SU-DHL-6 (cell line): ENCODE measurements at regions not wholly inside any gene's neighbourhood (a gene's known extent, or its start where the extent isn't known, plus 50 kb on each side); places are given as distances from the start of the nearest gene placed in this dataset.
"Not testable (repeated sequence)": the region's sequence is repeated elsewhere in the genome, so short reads cannot be mapped to it uniquely, and the experiment has no call there.

Source experiments
- H2AFZ ChIP-seq: fragments of 200-600 bp; sonication (generic); 2 replicates; pipeline ENCODE4 v1.6.1; 2014; ENCODE audit warnings: low read depth, mild to moderate bottlenecking, moderate library complexity, mixed read lengths, antibody characterized with exemption, low read length; ENCODE audit not compliant: severe bottlenecking
- H3F3A ChIP-seq: fragments of 200-600 bp; shearing (Covaris generic); 2 replicates; pipeline ENCODE4 v1.6.0; 2016; ENCODE audit warnings: antibody characterized with exemption, mild to moderate bottlenecking; ENCODE audit not compliant: insufficient read depth
- H3K27ac ChIP-seq: fragments of 200-600 bp; sonication (generic); 2 replicates; pipeline ENCODE4 v1.5.1; 2016; ENCODE audit warnings: low read depth, mild to moderate bottlenecking, low read length, moderate library complexity, mixed read lengths
- H3K27me3 ChIP-seq: fragments of 200-600 bp; sonication (generic), shearing (Covaris generic); 2 replicates; pipeline ENCODE4 v1.6.0; 2014; ENCODE audit warnings: mild to moderate bottlenecking, low read length
- H3K36me3 ChIP-seq: fragments of 200-600 bp; sonication (generic); 2 replicates; pipeline ENCODE4 v1.6.1; 2014; ENCODE audit warnings: mild to moderate bottlenecking, low read length, mixed read lengths
- H3K4me2 ChIP-seq: fragments of 300-600, 200-600 bp; shearing (Covaris generic), sonication (generic); 2 replicates; pipeline ENCODE4 v1.6.0; 2014; ENCODE audit warnings: low read length, low read depth, mild to moderate bottlenecking; ENCODE audit not compliant: poor library complexity, severe bottlenecking
- H3K4me3 ChIP-seq: fragments of 200-600 bp; sonication (generic); 2 replicates; pipeline ENCODE4 v1.5.1; 2014; ENCODE audit warnings: antibody characterized with exemption, low read length, mild to moderate bottlenecking, mixed read lengths; ENCODE audit not compliant: insufficient read depth, poor library complexity, severe bottlenecking
- H3K79me2 ChIP-seq: fragments of 200-600 bp; sonication (generic); 2 replicates; pipeline ENCODE4 v1.6.1; 2014; ENCODE audit warnings: mild to moderate bottlenecking, low read length, moderate library complexity; ENCODE audit not compliant: insufficient read depth
- H3K9ac ChIP-seq: fragments of 200-600 bp; sonication (generic); 2 replicates; pipeline ENCODE4 v1.7.0; 2014; ENCODE audit warnings: mild to moderate bottlenecking, low read length
- H3K9me2 ChIP-seq: fragments of 200-600 bp; sonication (generic); replicated peaks from 2 replicates; pipeline ENCODE4 v1.6.1; 2014; ENCODE audit warnings: low read length; ENCODE audit not compliant: insufficient read depth
- H3K9me3 ChIP-seq: fragments of 200-600 bp; sonication (generic); 2 replicates; pipeline ENCODE4 v1.6.1; 2014; ENCODE audit warnings: low read length, mixed read lengths; ENCODE audit not compliant: insufficient read depth
- H4K20me1 ChIP-seq: fragments of 200-600 bp; sonication (generic); 2 replicates; pipeline ENCODE4 v1.6.1; 2014; ENCODE audit warnings: low read depth, mild to moderate bottlenecking, antibody characterized with exemption, low read length, moderate library complexity, mixed read lengths
- CTCF ChIP-seq: fragments of 200-600 bp; sonication (generic); IDR thresholded peaks from one replicate; pipeline ENCODE4 v1.5.1; 2017; ENCODE audit warnings: antibody characterized with exemption, mild to moderate bottlenecking, low read length, moderate library complexity; ENCODE audit not compliant: insufficient read depth, poor library complexity, severe bottlenecking
- EZH2phosphoT487 ChIP-seq: fragments of 200-600 bp; sonication (generic), shearing (Covaris generic); conservative IDR thresholded peaks from 2 replicates; pipeline ENCODE4 v1.6.1; 2018; ENCODE audit warnings: mild to moderate bottlenecking, antibody characterized with exemption, low read length, moderate library complexity, mixed read lengths

DNA sequence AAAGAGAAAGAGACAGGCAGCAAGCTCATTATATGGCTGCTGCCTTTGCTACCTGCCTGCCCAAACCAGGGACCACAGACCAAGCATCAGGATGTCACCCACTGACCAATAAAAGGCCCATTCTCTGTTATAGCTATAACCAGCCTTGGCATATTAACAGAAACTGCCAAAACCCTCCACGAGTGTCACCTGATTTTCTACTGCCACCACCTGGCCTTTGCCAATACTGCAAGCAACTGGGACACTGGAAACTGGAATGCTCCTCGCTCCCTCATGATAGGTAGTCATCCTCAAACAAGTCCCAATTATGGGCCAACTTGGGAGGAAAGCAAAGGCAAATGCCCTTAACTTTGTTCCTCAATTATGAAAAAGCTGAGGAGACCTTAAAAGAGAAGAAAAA, 76.0 kb downstream of the SPIN4 start:
- no peak overlapping the region for H2AFZ ChIP-seq
- no peak overlapping the region for H3K4me3 ChIP-seq
- no peak overlapping the region for H3K9ac ChIP-seq
- no peaks in the 10 kb centered on the region for H3K79me2 ChIP-seq
- no peaks in the 10 kb centered on the region for H3K9me3 ChIP-seq
- H3F3A ChIP-seq: no peaks in the 10 kb centered on the region
- H4K20me1 ChIP-seq: no peaks in the 10 kb centered on the region
- no peaks in the 10 kb centered on the region for H3K9me2 ChIP-seq
- TF ChIP-seq EZH2phosphoT487: no peak
- peak; percentile 32 for TF ChIP-seq CTCF
- H3K4me2 ChIP-seq: no peak overlapping the region
- H3K36me3 ChIP-seq: no peaks in the 10 kb centered on the region
- H3K27ac ChIP-seq: no peak overlapping the region
- H3K27me3 ChIP-seq: no peaks in the 10 kb centered on the region

DNA sequence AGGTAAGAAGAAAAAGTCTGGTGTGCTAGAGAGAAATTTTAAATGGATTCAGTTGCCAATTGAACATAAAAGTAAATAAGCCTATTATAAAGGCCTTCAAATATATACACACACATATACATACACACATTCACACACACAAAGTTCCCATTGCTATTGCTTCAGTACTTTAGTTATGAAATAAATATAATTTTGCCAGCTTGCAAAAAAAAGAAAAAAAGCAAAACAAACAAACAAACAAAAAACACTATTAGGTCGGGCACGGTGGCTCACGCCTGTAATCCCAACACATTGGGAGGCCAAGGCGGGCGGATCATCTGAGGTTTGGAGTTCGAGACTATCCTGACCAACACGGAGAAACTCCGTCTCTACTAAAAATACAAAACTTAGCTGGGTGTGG, 80.3 kb downstream of the SPIN4 start:
- Histone ChIP-seq H3K79me2 (no peaks in the 10 kb centered on the region), H3K9me2 (no peaks in the 10 kb centered on the region), H3K9ac (no peak overlapping the region), H4K20me1 (no peaks in the 10 kb centered on the region), H3K36me3 (no peaks in the 10 kb centered on the region), H3K27ac (no peak overlapping the region), H3K4me2 (no peak overlapping the region), H3K4me3 (no peak overlapping the region), H2AFZ (no peak overlapping the region), H3K27me3 (no peaks in the 10 kb centered on the region), H3F3A (no peaks in the 10 kb centered on the region), H3K9me3 (no peaks in the 10 kb centered on the region)
- TF ChIP-seq EZH2phosphoT487: no peak

DNA sequence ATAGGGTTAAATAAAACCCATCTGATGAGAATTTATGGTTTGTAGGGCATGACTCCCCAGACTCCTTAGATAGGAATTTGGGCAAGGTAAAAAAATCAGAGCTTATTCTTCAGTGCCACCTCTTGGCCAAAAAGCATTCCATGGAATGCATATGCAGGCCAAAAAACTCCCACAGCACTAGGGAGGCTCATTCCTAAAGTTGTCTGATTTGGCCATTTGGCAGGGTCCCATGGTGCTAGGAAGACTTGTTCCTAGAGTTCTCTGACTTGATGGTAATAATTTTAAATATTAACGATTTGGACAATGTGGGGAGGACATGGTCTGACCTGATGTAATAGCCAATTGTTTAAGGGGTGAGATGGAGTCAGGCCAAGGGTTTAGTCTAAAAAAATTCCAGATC, 93.0 kb downstream of the SPIN4 start:
- no peak overlapping the region for H3K9ac ChIP-seq
- no peaks in the 10 kb centered on the region for H3K36me3 ChIP-seq
- H3K27me3 ChIP-seq: no peaks in the 10 kb centered on the region
- TF ChIP-seq EZH2phosphoT487 (no peak), CTCF (no peak)
- no peak overlapping the region for H3K4me3 ChIP-seq
- no peaks in the 10 kb centered on the region for H4K20me1 ChIP-seq
- H3K79me2 ChIP-seq: no peaks in the 10 kb centered on the region
- H2AFZ ChIP-seq: no peak overlapping the region
- H3K9me3 ChIP-seq: no peaks in the 10 kb centered on the region
- no peak overlapping the region for H3K4me2 ChIP-seq
- H3F3A ChIP-seq: no peaks in the 10 kb centered on the region
- H3K27ac ChIP-seq: no peak overlapping the region
- H3K9me2 ChIP-seq: no peaks in the 10 kb centered on the region

GRCh38 chrX:63250253-63250868, 100.8 kb downstream of the SPIN4 start:
- Histone ChIP-seq H3K27me3 (no peaks in the 10 kb centered on the region), H3K4me2 (no peak overlapping the region), H3K9ac (no peak overlapping the region), H3K4me3 (no peak overlapping the region), H3K27ac (no peak overlapping the region), H4K20me1 (no peaks in the 10 kb centered on the region), H2AFZ (no peak overlapping the region), H3K36me3 (no peaks in the 10 kb centered on the region), H3K9me3 (no peaks in the 10 kb centered on the region), H3K9me2 (no peaks in the 10 kb centered on the region), H3F3A (no peaks in the 10 kb centered on the region), H3K79me2 (no peaks in the 10 kb centered on the region)
- TF ChIP-seq CTCF: peak; percentile 54
- no peak for TF ChIP-seq EZH2phosphoT487

DNA sequence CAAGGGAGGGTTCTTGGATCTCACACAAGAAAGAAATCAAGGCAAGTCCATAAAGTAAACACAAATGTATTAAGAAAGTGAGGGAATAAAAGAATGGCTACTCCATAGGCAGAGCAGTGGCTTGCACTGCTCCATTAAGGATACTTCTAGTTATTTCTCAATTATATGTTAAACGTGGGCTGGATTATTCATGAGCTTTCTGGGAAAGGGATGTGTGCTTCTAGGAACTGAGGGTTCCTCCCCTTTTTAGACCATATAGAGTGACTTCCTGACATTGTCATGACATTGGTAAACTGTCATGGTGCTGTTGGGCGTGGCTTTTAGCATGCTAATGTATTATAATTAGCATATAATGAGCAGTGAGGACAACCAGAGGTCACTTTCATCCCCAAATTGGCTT, 108.4 kb downstream of the SPIN4 start:
- not testable (repeated sequence) for H2AFZ ChIP-seq, H3K9ac ChIP-seq, H3K79me2 ChIP-seq, H4K20me1 ChIP-seq, H3K4me3 ChIP-seq, H3K9me3 ChIP-seq, H3F3A ChIP-seq, H3K27me3 ChIP-seq, H3K4me2 ChIP-seq, H3K27ac ChIP-seq, H3K9me2 ChIP-seq, H3K36me3 ChIP-seq

DNA sequence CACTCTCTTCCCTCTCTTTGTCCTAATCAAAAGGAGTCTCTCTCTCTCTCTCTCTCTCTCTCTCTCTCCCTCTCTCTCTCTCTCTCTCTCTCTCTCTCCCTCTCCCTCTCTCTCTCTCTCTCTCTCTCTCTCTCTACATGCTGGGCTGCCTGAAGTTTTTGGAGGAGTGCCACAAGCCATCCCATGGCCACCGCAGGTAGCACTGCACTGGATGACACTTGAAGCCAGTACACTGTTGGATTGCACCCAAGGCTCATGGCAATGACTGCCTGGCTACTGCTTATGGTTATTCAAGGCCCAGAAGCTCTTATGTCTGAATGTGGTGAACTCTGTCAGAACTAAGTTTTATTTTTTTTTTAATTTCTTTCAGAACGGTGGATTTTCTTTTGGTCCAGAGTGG, 115.2 kb downstream of the SPIN4 start:
- not testable (repeated sequence) for H3K79me2 ChIP-seq, H3K9me3 ChIP-seq, H3K9me2 ChIP-seq, H2AFZ ChIP-seq, H3K4me3 ChIP-seq, H3K27ac ChIP-seq, H3K27me3 ChIP-seq, H3F3A ChIP-seq, H4K20me1 ChIP-seq, H3K9ac ChIP-seq, H3K4me2 ChIP-seq, H3K36me3 ChIP-seq
